Glutamatergic neuron (in vitro differentiated cells): ENCODE measurements at regions not wholly inside any gene's neighbourhood (a gene's known extent, or its start where the extent isn't known, plus 50 kb on each side); places are given as distances from the start of the nearest gene placed in this dataset.

Experiments
- DNase-seq: peaks from one replicate; pipeline ENCODE4 v3.0.0; 2022
- H3K27ac Mint-ChIP-seq: one replicate; pipeline ENCODE4 v1.8.0; 2020; ENCODE audit warnings: mild to moderate bottlenecking, mixed read lengths, inconsistent platforms; ENCODE audit not compliant: unreplicated experiment
- H3K27me3 Mint-ChIP-seq: one replicate; pipeline ENCODE4 v1.8.0; 2020; ENCODE audit warnings: mild to moderate bottlenecking, moderate library complexity, mixed read lengths, inconsistent platforms; ENCODE audit not compliant: unreplicated experiment
- H3K36me3 Mint-ChIP-seq: one replicate; pipeline ENCODE4 v1.8.0; 2020; ENCODE audit warnings: mild to moderate bottlenecking, mixed read lengths, inconsistent platforms; ENCODE audit not compliant: unreplicated experiment
- H3K4me1 Mint-ChIP-seq: one replicate; pipeline ENCODE4 v1.8.0; 2020; ENCODE audit warnings: mild to moderate bottlenecking, low read depth, mixed read lengths, inconsistent platforms; ENCODE audit not compliant: unreplicated experiment
- H3K4me3 Mint-ChIP-seq: one replicate; pipeline ENCODE4 v1.8.0; 2020; ENCODE audit warnings: mild to moderate bottlenecking, mixed read lengths, inconsistent platforms; ENCODE audit not compliant: unreplicated experiment
- H3K9me3 Mint-ChIP-seq: one replicate; pipeline ENCODE4 v1.8.0; 2020; ENCODE audit warnings: mild to moderate bottlenecking, moderate library complexity, mixed read lengths, inconsistent platforms; ENCODE audit not compliant: unreplicated experiment
- CTCF ChIP-seq: fragments of 200-600 bp; sonication (generic); IDR thresholded peaks from one replicate; pipeline ENCODE4 v1.5.0; 2021; ENCODE audit not compliant: partially characterized antibody, unreplicated experiment

GRCh38 chr15:78696436-78696835 is 55.4 kb upstream of the CHRNB4 start:
- H3K36me3 Mint-ChIP-seq: peaks cover 4% of the 10 kb centered on the region
- no peak overlapping the region for H3K4me3 Mint-ChIP-seq
- H3K9me3 Mint-ChIP-seq: peaks cover 5% of the 10 kb centered on the region
- no peak overlapping the region for H3K27ac Mint-ChIP-seq
- H3K4me1 Mint-ChIP-seq: peaks cover 2% of the 10 kb centered on the region
- H3K27me3 Mint-ChIP-seq: peaks cover 8% of the 10 kb centered on the region
- TF ChIP-seq CTCF: no peak
- DNase-seq: no peak

GRCh38 chr15:78695854-78696253 is 54.8 kb upstream of the CHRNB4 start:
- no peak for DNase-seq
- no peak for TF ChIP-seq CTCF
- Mint-ChIP-seq H3K9me3 (peaks cover 5% of the 10 kb centered on the region), H3K4me1 (peaks cover 2% of the 10 kb centered on the region), H3K27me3 (peaks cover 8% of the 10 kb centered on the region), H3K36me3 (peaks cover 4% of the 10 kb centered on the region), H3K4me3 (no peak overlapping the region), H3K27ac (no peak overlapping the region)

- H3K4me1 Mint-ChIP-seq: peaks cover 2% of the 10 kb centered on the region
- peaks cover 11% of the 10 kb centered on the region for H3K27me3 Mint-ChIP-seq
- no peak overlapping the region for H3K27ac Mint-ChIP-seq
- peaks cover 4% of the 10 kb centered on the region for H3K36me3 Mint-ChIP-seq
- H3K4me3 Mint-ChIP-seq: no peak overlapping the region
- DNase-seq: no peak
- TF ChIP-seq CTCF: no peak
- peaks cover 5% of the 10 kb centered on the region for H3K9me3 Mint-ChIP-seq
Measured at GRCh38 chr15:78695046-78695671, 54.1 kb upstream of the CHRNB4 start.

- H3K4me3 Mint-ChIP-seq: no peak overlapping the region
- DNase-seq: no peak
- H3K4me1 Mint-ChIP-seq: peaks cover 7% of the 10 kb centered on the region
- H3K36me3 Mint-ChIP-seq: peaks cover 4% of the 10 kb centered on the region
- H3K27me3 Mint-ChIP-seq: peaks cover 14% of the 10 kb centered on the region
- H3K9me3 Mint-ChIP-seq: peaks cover 5% of the 10 kb centered on the region
- H3K27ac Mint-ChIP-seq: no peak overlapping the region
- TF ChIP-seq CTCF: no peak
Measured at GRCh38 chr15:78691851-78692421, 50.9 kb upstream of the CHRNB4 start.

- Mint-ChIP-seq H3K27ac (no peak overlapping the region), H3K36me3 (peaks cover 4% of the 10 kb centered on the region), H3K27me3 (peaks cover 14% of the 10 kb centered on the region), H3K4me3 (no peak overlapping the region), H3K9me3 (peaks cover 2% of the 10 kb centered on the region), H3K4me1 (peaks cover 13% of the 10 kb centered on the region)
- DNase-seq: no peak
- TF ChIP-seq CTCF: no peak
Measured at GRCh38 chr15:78691167-78691850, 50.3 kb upstream of the CHRNB4 start.
